ENCODE measurements at regions not wholly inside any gene's neighbourhood (a gene's known extent, or its start where the extent isn't known, plus 50 kb on each side); places are given as distances from the start of the nearest gene placed in this dataset.

GRCh38 chr9:113790093-113790492 is 86.0 kb upstream of the ZNF618 start:
- no peak for DNase-seq

- DNase-seq = no peak
Observed at GRCh38 chr9:113793558-113793957, 82.6 kb upstream of the ZNF618 start.

- DNase-seq = no peak
Observed at GRCh38 chr9:113794721-113795120, 81.4 kb upstream of the ZNF618 start.

DNA sequence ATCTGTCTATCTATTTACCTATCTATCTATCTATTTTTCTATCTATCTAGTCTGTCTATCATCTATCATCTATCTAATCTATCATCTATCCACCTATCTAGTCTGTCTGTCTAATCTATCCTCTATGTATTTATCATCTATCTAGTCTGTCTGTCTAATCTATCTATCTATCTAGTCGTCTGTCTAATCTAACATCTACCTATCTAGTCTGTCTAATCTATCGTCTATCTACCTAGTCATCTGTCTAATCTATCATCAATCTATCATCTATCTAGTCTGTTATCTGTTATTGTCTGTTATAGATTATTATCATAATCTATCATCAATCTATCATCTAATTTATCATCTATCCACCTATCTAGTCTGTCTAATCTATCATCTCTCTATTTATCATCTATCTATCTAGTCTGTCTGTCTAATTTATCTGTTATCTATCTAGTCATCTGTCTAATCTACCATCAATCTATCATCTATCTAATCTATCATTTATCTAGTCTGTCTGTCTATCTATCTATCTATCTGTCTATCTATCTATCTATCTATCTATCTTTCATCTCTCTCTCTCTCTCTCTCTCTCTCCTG is 80.2 kb upstream of the ZNF618 start:
- no peak for DNase-seq

DNA sequence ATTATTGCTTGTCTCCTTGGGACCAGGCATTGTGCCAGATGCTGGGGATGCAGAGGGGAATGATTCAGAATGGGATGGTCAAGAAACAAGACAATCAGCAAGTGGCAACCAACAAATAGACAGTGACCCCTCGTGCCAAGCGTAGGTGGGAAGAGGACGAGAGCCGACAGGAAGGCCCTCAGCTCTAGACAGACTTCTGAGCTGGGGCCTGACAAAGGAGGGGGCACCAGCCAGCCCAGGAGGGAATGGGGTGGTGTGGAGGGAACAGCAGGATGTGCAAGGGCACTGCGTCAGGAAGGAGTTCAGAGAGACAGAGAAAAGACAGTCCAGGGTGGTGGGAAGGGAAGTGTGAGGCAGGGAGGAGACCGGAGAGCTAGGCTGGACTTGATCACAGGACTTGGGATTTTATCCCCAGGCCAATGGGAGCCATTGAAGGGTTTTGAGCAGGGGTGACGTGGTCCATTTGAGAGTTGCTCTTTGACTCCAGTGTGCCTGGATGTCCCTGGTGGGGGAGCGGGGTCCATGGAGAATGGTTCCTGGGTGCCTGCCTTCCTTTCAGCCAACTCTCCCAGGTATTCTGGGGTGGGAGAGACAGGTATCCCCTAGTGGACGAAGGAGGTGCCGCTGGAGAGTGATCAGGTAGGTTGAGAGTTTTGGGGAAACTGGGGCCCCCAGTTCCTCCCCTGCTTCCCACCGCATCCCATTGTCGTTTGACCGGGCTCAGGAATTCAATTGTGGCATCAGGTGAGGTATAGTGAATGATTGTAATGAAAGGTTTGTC is 79.3 kb upstream of the ZNF618 start:
- DNase-seq = no peak

DNA sequence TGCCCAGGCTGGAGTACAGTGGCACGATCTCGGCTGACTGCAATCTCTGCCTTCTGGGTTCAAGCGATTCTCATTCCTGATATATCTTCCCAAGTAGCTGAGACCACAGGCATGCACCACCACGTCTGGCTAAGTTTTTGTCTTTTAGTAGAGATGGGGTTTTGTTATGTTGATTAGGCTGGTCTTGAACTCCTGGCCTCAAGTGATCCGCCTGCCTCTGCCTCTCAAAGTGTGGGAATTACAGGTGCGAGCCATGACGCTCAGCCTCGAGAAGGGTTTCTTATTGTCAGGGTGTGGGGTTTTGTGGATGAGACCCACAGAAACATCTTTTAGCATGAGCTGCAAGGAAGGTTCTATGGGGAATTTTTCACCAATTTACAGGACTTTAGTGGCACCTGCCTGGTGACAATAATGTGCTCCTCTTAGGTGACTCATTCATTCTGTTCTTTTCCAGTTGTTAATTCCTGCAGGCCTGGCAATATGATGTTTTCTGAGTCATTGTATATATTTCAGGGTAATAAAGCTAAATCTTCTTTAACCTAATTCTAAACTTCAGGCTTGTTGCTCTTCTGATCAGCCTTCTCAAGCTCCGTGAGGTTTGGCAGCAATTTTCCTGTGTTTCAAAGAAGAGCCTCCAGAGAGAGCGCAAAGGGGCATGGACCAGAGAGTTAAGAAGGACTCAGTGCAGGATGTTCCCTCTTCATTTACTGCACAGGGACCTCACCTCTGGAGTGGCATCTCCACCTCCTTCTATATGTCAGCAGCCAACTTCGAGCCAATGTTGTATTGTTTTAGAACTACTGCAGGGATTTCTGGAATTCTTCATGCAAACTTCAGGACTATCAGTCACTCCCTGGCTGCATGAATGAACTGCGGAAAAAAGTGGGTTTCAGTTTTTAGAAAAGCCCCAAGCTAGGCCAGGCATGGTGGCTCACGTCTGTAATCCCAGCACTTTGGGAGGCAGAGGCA is 77.8 kb upstream of the ZNF618 start:
- peak; percentile 15 for DNase-seq

- no peak for DNase-seq
Observed at GRCh38 chr9:113800276-113800675, 75.8 kb upstream of the ZNF618 start.

DNA sequence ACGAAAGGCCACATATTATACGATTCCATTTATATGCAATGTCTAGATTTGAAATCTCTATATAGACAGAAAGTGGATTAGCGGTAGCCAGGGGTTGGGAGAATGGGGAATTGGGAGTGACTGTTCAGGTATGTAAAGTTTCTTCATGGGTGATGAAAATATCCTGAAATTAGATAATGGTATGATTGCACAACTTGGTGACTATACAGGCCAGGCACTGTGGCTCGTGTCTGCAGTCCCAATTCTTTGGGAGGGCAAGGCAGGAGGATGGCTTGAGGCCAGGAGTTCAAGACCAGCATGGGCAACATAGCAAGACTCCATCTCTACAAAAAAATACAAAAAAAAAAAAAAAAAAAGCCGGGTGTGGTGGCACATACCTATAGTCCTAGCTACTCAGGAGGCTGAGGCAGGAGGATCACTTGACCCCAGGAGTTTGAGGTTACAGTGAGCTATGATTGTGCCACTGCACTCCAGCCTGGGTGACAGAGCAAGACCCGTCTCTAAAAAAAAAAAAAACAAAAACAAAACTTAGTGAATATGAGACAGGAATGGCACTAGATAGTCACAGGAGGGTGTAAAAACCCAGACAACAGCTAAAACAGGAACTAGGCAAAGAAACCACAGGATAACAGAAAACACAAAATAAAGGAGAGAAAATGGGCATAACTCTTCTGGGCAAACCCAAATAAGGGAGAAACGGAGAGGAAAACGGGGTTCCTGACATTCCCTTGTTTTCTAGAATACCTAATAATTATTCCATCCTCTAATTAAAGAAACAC is 72.1 kb upstream of the ZNF618 start:
- DNase-seq = no peak

DNA sequence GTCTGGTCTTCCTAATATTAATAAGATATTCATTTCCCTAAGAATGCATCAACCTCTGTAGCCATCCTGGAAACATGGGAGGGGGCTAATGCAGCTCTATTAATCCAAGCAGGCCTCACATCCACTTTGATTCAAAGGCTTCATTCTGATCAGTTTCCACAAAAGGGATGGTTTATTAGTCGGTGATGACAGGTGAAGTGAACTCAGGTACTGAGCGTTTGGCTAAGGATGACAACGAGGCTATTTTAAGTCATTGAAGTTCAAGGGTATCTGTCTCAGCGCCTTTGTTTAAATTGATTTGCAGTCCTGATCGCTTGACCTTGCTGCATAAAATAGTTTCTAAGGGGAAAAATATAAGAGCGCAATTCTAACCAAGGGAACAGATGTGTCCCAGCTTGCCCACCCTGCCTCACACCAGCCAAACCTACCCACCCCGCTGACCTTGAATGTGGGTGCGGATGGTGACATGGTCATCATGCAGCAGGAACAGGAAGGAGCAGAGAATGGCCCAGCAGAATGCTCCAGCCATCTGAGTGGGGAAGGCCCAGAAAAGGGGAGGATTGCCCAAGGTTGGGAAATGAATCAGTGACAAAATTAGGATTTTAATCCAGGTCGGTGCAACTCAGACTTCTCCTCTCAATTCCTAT is 70.5 kb upstream of the ZNF618 start:
- DNase-seq = no peak

GRCh38 chr9:113807173-113808061 is 68.7 kb upstream of the ZNF618 start:
- DNase-seq = peak; percentile 61

GRCh38 chr9:113808391-113809358 is 67.4 kb upstream of the ZNF618 start:
- DNase-seq = peak; percentile 85

GRCh38 chr9:113817171-113817570 is 58.9 kb upstream of the ZNF618 start:
- DNase-seq = no peak

DNA sequence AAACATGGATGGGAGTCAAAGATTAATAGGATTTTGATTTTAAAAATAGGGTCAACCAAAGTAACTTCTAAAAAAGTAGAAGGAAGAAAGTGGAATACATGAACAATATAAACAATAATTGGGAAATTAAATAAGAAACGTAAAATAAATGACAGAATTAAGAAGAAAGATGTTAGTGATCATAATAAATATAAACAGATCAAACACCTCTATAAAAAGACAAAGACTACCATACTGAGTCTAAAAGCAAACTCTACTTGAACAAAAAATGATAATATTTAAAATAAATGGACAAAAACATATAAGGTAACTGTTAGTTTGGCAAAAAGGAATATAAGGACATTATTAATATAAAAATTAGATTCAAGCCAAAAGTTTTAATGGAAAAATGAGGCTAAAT is 57.7 kb upstream of the ZNF618 start:
- no peak for DNase-seq

GRCh38 chr9:113822315-113822714 is 53.8 kb upstream of the ZNF618 start:
- DNase-seq = no peak

GRCh38 chr9:113823421-113823820 is 52.7 kb upstream of the ZNF618 start:
- DNase-seq = no peak
